ENCODE measurements at regions not wholly inside any gene's neighbourhood (a gene's known extent, or its start where the extent isn't known, plus 50 kb on each side); places are given as distances from the start of the nearest gene placed in this dataset.
"Not testable (repeated sequence)": the region's sequence is repeated elsewhere in the genome, so short reads cannot be mapped to it uniquely, and the experiment has no call there.

DNA sequence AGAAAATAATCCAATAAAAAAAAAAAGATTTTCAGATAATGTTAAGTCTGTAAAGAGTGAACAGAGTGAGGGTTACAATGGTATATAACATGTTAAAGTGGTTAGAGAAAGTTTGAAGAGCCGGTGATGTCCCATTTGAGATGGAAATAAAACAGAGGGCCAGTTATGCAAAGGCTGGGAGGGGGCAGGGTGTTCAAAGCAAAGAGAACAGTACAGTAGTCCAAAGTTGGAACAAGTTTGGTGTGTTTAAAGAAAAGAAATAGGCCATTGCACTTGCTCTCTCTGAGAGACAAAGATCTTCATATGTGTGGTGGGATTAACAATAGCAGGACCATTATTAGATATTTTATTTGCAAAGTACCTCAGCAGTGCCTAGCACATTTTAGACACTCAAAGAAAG, 179.5 kb upstream of the PKN2 start:
- no peak overlapping the region for H3K4me3 ChIP-seq (ENCODE audit: low read depth, low read length)
- TF ChIP-seq, protein P1, sequence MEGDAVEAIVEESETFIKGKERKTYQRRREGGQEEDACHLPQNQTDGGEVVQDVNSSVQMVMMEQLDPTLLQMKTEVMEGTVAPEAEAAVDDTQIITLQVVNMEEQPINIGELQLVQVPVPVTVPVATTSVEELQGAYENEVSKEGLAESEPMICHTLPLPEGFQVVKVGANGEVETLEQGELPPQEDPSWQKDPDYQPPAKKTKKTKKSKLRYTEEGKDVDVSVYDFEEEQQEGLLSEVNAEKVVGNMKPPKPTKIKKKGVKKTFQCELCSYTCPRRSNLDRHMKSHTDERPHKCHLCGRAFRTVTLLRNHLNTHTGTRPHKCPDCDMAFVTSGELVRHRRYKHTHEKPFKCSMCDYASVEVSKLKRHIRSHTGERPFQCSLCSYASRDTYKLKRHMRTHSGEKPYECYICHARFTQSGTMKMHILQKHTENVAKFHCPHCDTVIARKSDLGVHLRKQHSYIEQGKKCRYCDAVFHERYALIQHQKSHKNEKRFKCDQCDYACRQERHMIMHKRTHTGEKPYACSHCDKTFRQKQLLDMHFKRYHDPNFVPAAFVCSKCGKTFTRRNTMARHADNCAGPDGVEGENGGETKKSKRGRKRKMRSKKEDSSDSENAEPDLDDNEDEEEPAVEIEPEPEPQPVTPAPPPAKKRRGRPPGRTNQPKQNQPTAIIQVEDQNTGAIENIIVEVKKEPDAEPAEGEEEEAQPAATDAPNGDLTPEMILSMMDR (IDR thresholded peaks at IDR 0.05; ENCODE audit: insufficient read depth, low read depth, low read length, missing control alignments), result no peak
- DNase-seq (ENCODE audit: low read depth), result no peak

DNA sequence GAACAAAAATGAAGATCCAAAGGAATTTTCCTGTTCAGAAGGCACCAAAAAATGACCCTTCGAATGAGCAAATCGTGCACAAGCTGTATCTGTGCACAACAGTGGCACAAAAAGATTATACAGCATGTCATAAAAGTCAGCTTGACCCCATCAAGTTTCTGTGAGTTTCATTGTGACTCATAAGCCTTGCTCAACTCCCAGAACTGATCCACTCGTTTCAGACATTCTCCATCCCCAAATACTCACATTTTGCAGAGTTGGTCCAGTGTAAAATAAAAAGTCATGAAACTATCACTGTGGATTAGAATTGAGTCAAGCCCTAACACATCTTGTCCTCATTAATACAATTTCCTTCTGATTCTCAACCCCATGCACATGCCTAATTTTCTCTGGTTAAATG, 174.7 kb upstream of the PKN2 start:
- no peak overlapping the region for H3K4me3 ChIP-seq (ENCODE audit: low read depth, low read length)
- TF ChIP-seq, protein P1 (IDR thresholded peaks at IDR 0.05; ENCODE audit: insufficient read depth, low read depth, low read length, missing control alignments), result no peak
- no peak for DNase-seq (ENCODE audit: low read depth)

DNA sequence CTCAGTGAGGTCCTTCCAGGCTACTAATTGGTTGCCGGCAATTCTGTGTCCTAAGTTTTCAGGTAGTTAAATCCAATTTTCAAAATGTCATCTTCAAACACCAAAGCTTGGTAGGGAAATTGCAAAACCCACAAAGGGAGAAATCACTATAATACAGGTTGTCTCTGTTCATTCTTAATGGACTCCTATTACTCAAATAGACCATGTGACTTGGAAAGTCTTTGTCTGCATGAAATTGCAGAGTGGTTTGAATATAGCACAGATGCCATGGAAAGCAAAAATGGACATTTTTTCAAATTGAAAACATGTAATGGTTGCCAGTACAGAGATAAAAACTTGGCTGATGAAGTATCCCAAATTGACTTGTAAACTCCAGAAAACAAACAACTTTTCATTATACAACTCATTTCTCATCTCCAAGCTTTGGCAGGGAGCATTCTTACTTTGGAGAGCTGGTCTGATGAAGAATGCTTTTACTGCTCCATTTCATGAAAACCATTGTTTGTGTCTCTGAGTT, 169.5 kb upstream of the PKN2 start:
- H3K4me3 ChIP-seq (ENCODE audit: low read depth, low read length), result no peak overlapping the region
- DNase-seq (ENCODE audit: low read depth), result no peak

GRCh38 chr1:88517499-88517898, 166.6 kb upstream of the PKN2 start:
- DNase-seq (ENCODE audit: low read depth), result not testable (repeated sequence)

More for the DNA sequence above, 169.5 kb upstream of the PKN2 start:
- TF ChIP-seq, protein P1 (IDR thresholded peaks at IDR 0.05; ENCODE audit: insufficient read depth, low read depth, low read length, missing control alignments), result no peak

GRCh38 chr1:88519156-88519555, 164.9 kb upstream of the PKN2 start:
- DNase-seq (ENCODE audit: low read depth), result no peak
- TF ChIP-seq, protein P1 (IDR thresholded peaks at IDR 0.05; ENCODE audit: insufficient read depth, low read depth, low read length, missing control alignments), result no peak

More at GRCh38 chr1:88517499-88517898, 166.6 kb upstream of the PKN2 start:
- H3K4me3 ChIP-seq (ENCODE audit: low read depth, low read length), result not testable (repeated sequence)

DNA sequence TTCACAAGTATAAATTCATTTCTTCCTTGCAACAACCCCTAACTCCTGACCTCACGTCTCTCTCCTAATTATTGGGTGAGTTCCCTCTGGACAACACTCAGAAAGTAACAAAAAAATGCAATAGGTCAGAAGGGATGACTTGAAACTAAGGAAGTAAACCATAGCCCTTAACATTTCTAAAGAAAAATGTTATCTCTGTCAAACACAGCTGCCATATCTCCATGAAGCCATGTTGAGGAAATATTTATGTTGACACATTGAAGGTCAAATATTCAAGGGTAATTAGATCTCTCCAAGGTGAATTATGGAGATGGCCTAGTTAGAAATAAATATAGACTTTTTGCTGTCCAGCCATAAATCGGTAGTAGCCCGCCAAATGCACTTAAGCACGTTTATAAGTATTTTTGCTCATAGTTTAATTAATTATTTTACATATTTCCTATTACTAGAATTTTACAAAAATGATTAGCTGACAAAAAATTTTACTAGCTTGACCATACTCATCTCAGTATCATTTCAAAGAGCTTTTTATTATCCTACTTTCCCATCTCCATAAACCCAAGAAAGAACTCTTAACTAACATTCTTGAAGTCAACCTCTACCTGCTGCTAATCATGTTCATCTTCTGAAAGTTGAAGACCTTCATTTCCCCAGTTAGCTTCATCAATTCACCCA, 160.1 kb upstream of the PKN2 start:
- H3K4me3 ChIP-seq (ENCODE audit: low read depth, low read length), result no peak overlapping the region
- TF ChIP-seq, protein P1 (IDR thresholded peaks at IDR 0.05; ENCODE audit: insufficient read depth, low read depth, low read length, missing control alignments), result no peak
- DNase-seq (ENCODE audit: low read depth), result no peak

More at GRCh38 chr1:88519156-88519555, 164.9 kb upstream of the PKN2 start:
- no peak overlapping the region for H3K4me3 ChIP-seq (ENCODE audit: low read depth, low read length)

DNA sequence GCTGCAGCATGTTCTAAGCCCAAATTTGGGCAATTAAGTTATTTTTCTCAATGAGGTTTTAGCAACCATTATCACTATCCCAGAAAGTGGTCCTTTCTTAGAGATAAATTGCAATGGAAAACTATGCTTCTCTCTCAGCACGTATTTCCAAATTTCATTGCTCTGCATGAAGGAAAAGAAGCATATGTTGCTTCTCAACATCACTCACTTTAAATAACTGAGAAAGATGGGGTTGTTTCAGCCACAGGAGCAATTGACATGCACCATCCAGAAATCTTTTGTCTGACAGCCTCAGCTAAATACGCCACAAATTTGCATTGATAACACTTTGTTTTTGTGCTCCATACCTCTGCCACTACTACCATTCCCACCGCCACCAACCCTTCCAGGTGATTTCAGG, 157.6 kb upstream of the PKN2 start:
- no peak for DNase-seq (ENCODE audit: low read depth)
- no peak overlapping the region for H3K4me3 ChIP-seq (ENCODE audit: low read depth, low read length)
- TF ChIP-seq, protein P1 (IDR thresholded peaks at IDR 0.05; ENCODE audit: insufficient read depth, low read depth, low read length, missing control alignments), result no peak
